H9 (cell line): ENCODE measurements at regions not wholly inside any gene's neighbourhood (a gene's known extent, or its start where the extent isn't known, plus 50 kb on each side); places are given as distances from the start of the nearest gene placed in this dataset.

ENCODE experiments used
- DNase-seq: peaks from one replicate; pipeline ENCODE4 v3.0.0-alpha.2; 2017
- H2AFZ ChIP-seq: one replicate; pipeline ENCODE4 v1.6.1; 2013; ENCODE audit warnings: mild to moderate bottlenecking, low read length, control low read depth, moderate library complexity
- H2AK5ac ChIP-seq: 2 replicates; pipeline ENCODE4 v1.6.1; 2013; ENCODE audit warnings: low read length, control low read depth, mixed read lengths; ENCODE audit not compliant: insufficient read length
- H2BK120ac ChIP-seq: one replicate; pipeline ENCODE4 v1.6.1; 2013; ENCODE audit warnings: low read depth, mild to moderate bottlenecking, low read length, control low read depth, inconsistent platforms; ENCODE audit not compliant: poor library complexity, severe bottlenecking
- H2BK12ac ChIP-seq: 2 replicates; pipeline ENCODE4 v1.6.1; 2013; ENCODE audit warnings: low read length, control low read depth, mixed read lengths, low read depth; ENCODE audit not compliant: insufficient read length
- H2BK15ac ChIP-seq: 2 replicates; pipeline ENCODE4 v1.6.1; 2013; ENCODE audit warnings: low read depth, low read length, control low read depth
- H2BK20ac ChIP-seq: one replicate; pipeline ENCODE4 v1.6.1; 2013; ENCODE audit warnings: low read depth, mild to moderate bottlenecking, low read length, control low read depth, inconsistent platforms; ENCODE audit not compliant: poor library complexity, severe bottlenecking
- H2BK5ac ChIP-seq: 2 replicates; pipeline ENCODE4 v1.6.1; 2013; ENCODE audit warnings: low read length, control low read depth, mixed read lengths; ENCODE audit not compliant: insufficient read length
- H3K14ac ChIP-seq: 2 replicates; pipeline ENCODE4 v1.6.1; 2013; ENCODE audit warnings: low read length, control low read depth; ENCODE audit not compliant: insufficient read depth
- H3K18ac ChIP-seq: 2 replicates; pipeline ENCODE4 v1.6.1; 2013; ENCODE audit warnings: low read depth, mild to moderate bottlenecking, mixed read lengths, low read length, control low read depth; ENCODE audit not compliant: insufficient read length
- H3K23ac ChIP-seq: 2 replicates; pipeline ENCODE4 v1.6.1; 2013; ENCODE audit warnings: low read length, control low read depth, mixed read lengths, low read depth; ENCODE audit not compliant: insufficient read length
- H3K23me2 ChIP-seq: 2 replicates; pipeline ENCODE4 v1.6.1; 2013; ENCODE audit warnings: low read depth, mild to moderate bottlenecking, mixed read lengths, low read length, control low read depth; ENCODE audit not compliant: insufficient read length, poor library complexity, severe bottlenecking
- H3K27ac ChIP-seq: 2 replicates; pipeline ENCODE4 v1.5.1; 2013; ENCODE audit warnings: low read length, control low read depth, mixed read lengths, low read depth; ENCODE audit not compliant: insufficient read length
- H3K27me3 ChIP-seq: 2 replicates; pipeline ENCODE4 v1.6.1; 2013; ENCODE audit warnings: low read length, control low read depth, inconsistent platforms; ENCODE audit not compliant: insufficient read depth
- H3K4ac ChIP-seq: 2 replicates; pipeline ENCODE4 v1.6.1; 2013; ENCODE audit warnings: low read depth, mild to moderate bottlenecking, control low read depth, inconsistent platforms, low read length, moderate library complexity
- H3K4me1 ChIP-seq: 2 replicates; pipeline ENCODE4 v1.6.1; 2013; ENCODE audit warnings: low read length, control low read depth, inconsistent platforms; ENCODE audit not compliant: insufficient read depth
- H3K4me2 ChIP-seq: 2 replicates; pipeline ENCODE4 v1.6.1; 2013; ENCODE audit warnings: low read length, control low read depth, mixed read lengths; ENCODE audit not compliant: insufficient read length, insufficient read depth
- H3K56ac ChIP-seq: 2 replicates; pipeline ENCODE4 v1.6.1; 2013; ENCODE audit warnings: low read depth, mild to moderate bottlenecking, mixed read lengths, low read length, control low read depth; ENCODE audit not compliant: insufficient read length
- H3K79me1 ChIP-seq: 2 replicates; pipeline ENCODE4 v1.6.1; 2013; ENCODE audit warnings: low read depth, mild to moderate bottlenecking, moderate library complexity, low read length, control low read depth, inconsistent platforms; ENCODE audit not compliant: insufficient read depth, poor library complexity, severe bottlenecking
- H3K79me2 ChIP-seq: 2 replicates; pipeline ENCODE4 v1.6.1; 2013; ENCODE audit warnings: low read length, control low read depth, inconsistent platforms; ENCODE audit not compliant: insufficient read depth
- H3K9ac ChIP-seq: 2 replicates; pipeline ENCODE4 v1.6.1; 2013; ENCODE audit warnings: low read length, control low read depth, mixed read lengths; ENCODE audit not compliant: insufficient read length; ENCODE audit errors: extremely low read depth
- H3K9me3 ChIP-seq: one replicate; pipeline ENCODE4 v1.6.1; 2013; ENCODE audit warnings: low read depth, low read length, inconsistent platforms; ENCODE audit not compliant: control insufficient read depth
- H3T11ph ChIP-seq: one replicate; pipeline ENCODE4 v1.6.1; 2013; ENCODE audit warnings: mild to moderate bottlenecking, low read length, control low read depth, inconsistent platforms
- H4K20me1 ChIP-seq: one replicate; pipeline ENCODE4 v1.6.1; 2013; ENCODE audit not compliant: control insufficient read depth, insufficient read length, insufficient read depth
- H4K5ac ChIP-seq: 2 replicates; pipeline ENCODE4 v1.6.1; 2013; ENCODE audit warnings: low read depth, mild to moderate bottlenecking, mixed read lengths, low read length, control low read depth; ENCODE audit not compliant: insufficient read length
- H4K8ac ChIP-seq: replicated peaks from 2 replicates; pipeline ENCODE4 v1.6.1; 2013; ENCODE audit warnings: low read length, control low read depth, mixed read lengths, low read depth; ENCODE audit not compliant: insufficient read length
- H4K91ac ChIP-seq: 2 replicates; pipeline ENCODE4 v1.6.1; 2013; ENCODE audit warnings: low read depth, mild to moderate bottlenecking, moderate library complexity, mixed read lengths, low read length, control low read depth; ENCODE audit not compliant: insufficient read length
- H3K27ac Mint-ChIP-seq, 3 experiments: 2 replicates in 2 of 3; 3 replicates in 1 of 3; pipeline ENCODE4 v1.8.0; 2020 to 2021; ENCODE audit warnings: mixed read lengths in 3 of 3, mild to moderate bottlenecking in 1 of 3, moderate library complexity in 1 of 3
- H3K27me3 Mint-ChIP-seq: 2 replicates; pipeline ENCODE4 v1.8.0; 2021; ENCODE audit warnings: low read depth, mild to moderate bottlenecking, moderate library complexity, mixed read lengths
- H3K36me3 Mint-ChIP-seq, 3 experiments: 2 replicates in 2 of 3; 3 replicates in 1 of 3; pipeline ENCODE4 v1.8.0; 2020 to 2021; ENCODE audit warnings: low read depth in 3 of 3, mixed read lengths in 3 of 3; ENCODE audit not compliant: insufficient read depth in 1 of 3
- H3K4me1 Mint-ChIP-seq, 2 experiments: 2 replicates each; pipeline ENCODE4 v1.8.0; 2020; ENCODE audit warnings: mixed read lengths in 2 of 2
- H3K4me3 Mint-ChIP-seq, 2 experiments: 2 replicates in 1 of 2; 3 replicates in 1 of 2; pipeline ENCODE4 v1.8.0; 2020 to 2021; ENCODE audit warnings: mild to moderate bottlenecking in 2 of 2, mixed read lengths in 2 of 2, moderate library complexity in 1 of 2
- H3K9me3 Mint-ChIP-seq, 2 experiments: 2 replicates in 1 of 2; 3 replicates in 1 of 2; pipeline ENCODE4 v1.8.0; 2020; ENCODE audit warnings: mild to moderate bottlenecking in 2 of 2, mixed read lengths in 2 of 2, moderate library complexity in 1 of 2
- WGBS: extraction: QIAGEN DNeasy Blood & Tissue Kit; methylation state at CpG from one replicate; pipeline ENCODE4 v1.1.7; 2013; ENCODE audit warnings: missing lambda C conversion rate, low lambda C conversion rate, mixed read lengths; ENCODE audit not compliant: insufficient read length; ENCODE audit errors: extremely low coverage; 5-methylcytosine and 5-hydroxymethylcytosine counted together
- TF ChIP-seq, protein P1 (sequence below): fragments of 200-600 bp; sonication (generic); conservative IDR thresholded peaks from 3 replicates; pipeline ENCODE4 v1.8.0; 2021; ENCODE audit warnings: antibody characterized with exemption, mild to moderate bottlenecking

DNA sequence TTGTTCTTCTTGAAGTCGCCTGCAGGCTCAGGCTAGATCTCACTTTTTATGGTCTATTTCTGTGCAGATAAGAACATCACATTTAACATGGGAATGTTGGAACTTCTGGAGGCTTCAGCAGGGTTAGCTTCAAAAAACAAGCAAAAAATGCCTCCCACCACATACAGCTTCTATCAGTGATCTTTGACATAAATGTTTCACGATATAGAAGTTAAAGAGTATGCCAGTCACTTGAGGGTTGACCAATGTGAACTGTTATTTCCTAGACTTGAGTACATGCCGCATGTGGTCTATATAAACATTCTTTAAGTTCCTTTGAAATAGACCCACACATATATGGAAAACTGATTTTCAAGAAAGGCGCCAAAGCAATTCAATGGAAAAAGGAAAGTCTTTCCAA, 219.2 kb upstream of the KLF14 start:
- no CpG with 5 or more reads among the region's 4 CpGs for WGBS
- Histone ChIP-seq H3K18ac (no peak overlapping the region), H3K4me1 (peaks cover 9% of the 10 kb centered on the region; the same call in 1 of the 2 replicates), H2AFZ (no peak overlapping the region), H3K9me3 (no peaks in the 10 kb centered on the region), H3K23me2 (no peaks in the 10 kb centered on the region), H3K23ac (no peak overlapping the region), H4K5ac (no peak overlapping the region), H2BK20ac (no peak overlapping the region), H2BK5ac (no peak overlapping the region), H3K14ac (no peak overlapping the region), H4K91ac (no peak overlapping the region), H3K79me1 (no peaks in the 10 kb centered on the region), H2BK120ac (no peak overlapping the region), H3K27ac (no peak overlapping the region), H3K27me3 (no peaks in the 10 kb centered on the region), H3K9ac (no peak overlapping the region), H2AK5ac (no peak overlapping the region), H3K79me2 (no peaks in the 10 kb centered on the region), H4K20me1 (no peaks in the 10 kb centered on the region), H3K56ac (no peak overlapping the region), H2BK12ac (no peak overlapping the region), H3T11ph (no peak overlapping the region), H3K4me2 (no peak overlapping the region), H2BK15ac (no peak overlapping the region), H4K8ac (no peak overlapping the region), H3K4ac (no peak overlapping the region)
- TF ChIP-seq, protein P1, sequence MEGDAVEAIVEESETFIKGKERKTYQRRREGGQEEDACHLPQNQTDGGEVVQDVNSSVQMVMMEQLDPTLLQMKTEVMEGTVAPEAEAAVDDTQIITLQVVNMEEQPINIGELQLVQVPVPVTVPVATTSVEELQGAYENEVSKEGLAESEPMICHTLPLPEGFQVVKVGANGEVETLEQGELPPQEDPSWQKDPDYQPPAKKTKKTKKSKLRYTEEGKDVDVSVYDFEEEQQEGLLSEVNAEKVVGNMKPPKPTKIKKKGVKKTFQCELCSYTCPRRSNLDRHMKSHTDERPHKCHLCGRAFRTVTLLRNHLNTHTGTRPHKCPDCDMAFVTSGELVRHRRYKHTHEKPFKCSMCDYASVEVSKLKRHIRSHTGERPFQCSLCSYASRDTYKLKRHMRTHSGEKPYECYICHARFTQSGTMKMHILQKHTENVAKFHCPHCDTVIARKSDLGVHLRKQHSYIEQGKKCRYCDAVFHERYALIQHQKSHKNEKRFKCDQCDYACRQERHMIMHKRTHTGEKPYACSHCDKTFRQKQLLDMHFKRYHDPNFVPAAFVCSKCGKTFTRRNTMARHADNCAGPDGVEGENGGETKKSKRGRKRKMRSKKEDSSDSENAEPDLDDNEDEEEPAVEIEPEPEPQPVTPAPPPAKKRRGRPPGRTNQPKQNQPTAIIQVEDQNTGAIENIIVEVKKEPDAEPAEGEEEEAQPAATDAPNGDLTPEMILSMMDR, result no peak
- Mint-ChIP-seq H3K9me3 (no peaks in the 10 kb centered on the region), H3K27ac (no peak overlapping the region), H3K4me3 (no peak overlapping the region), H3K36me3 (no peaks in the 10 kb centered on the region; a peak in 2 of 7 replicates), H3K4me1 (peaks cover 10 to 12% of the 10 kb centered on the region in 2 experiments), H3K27me3 (no peaks in the 10 kb centered on the region; the same call in 1 of the 2 replicates)
- no peak for DNase-seq
